ENCODE measurements at regions not wholly inside any gene's neighbourhood (a gene's known extent, or its start where the extent isn't known, plus 50 kb on each side); places are given as distances from the start of the nearest gene placed in this dataset.

DNA sequence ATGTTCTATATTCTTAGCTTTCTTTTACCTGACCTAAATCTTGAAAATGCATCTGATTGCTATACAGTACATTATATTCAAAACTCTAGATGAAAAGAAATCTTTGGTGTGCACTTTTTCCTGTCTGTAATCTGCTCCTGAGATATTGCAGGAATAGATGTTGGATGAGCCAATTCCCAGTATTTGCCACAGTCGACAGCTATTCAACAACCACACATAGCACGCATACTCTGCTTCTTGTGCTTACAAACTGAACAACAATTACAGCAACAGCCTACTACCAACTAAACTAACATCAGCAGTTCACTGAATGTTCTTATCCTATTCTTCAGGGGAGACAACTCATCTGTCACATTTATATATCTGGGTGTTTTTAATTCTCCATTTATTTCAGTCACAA is 573.9 kb upstream of the GRID2 start:
- TF ChIP-seq POLR2AphosphoS5 (IDR thresholded peaks at IDR 0.05; ENCODE audit: low read depth, low read length) (no peak), FOXP2 (optimal IDR thresholded peaks at IDR 0.05; ENCODE audit: borderline replicate concordance, extremely low read depth, extremely low read length, insufficient read depth) (no peak), SIN3A (IDR thresholded peaks at IDR 0.05; ENCODE audit: borderline replicate concordance, insufficient read depth, low read length) (no peak), TAF1 (IDR thresholded peaks at IDR 0.05; ENCODE audit: borderline replicate concordance, insufficient read depth, low read length) (no peak)
- TF ChIP-seq, protein P1, sequence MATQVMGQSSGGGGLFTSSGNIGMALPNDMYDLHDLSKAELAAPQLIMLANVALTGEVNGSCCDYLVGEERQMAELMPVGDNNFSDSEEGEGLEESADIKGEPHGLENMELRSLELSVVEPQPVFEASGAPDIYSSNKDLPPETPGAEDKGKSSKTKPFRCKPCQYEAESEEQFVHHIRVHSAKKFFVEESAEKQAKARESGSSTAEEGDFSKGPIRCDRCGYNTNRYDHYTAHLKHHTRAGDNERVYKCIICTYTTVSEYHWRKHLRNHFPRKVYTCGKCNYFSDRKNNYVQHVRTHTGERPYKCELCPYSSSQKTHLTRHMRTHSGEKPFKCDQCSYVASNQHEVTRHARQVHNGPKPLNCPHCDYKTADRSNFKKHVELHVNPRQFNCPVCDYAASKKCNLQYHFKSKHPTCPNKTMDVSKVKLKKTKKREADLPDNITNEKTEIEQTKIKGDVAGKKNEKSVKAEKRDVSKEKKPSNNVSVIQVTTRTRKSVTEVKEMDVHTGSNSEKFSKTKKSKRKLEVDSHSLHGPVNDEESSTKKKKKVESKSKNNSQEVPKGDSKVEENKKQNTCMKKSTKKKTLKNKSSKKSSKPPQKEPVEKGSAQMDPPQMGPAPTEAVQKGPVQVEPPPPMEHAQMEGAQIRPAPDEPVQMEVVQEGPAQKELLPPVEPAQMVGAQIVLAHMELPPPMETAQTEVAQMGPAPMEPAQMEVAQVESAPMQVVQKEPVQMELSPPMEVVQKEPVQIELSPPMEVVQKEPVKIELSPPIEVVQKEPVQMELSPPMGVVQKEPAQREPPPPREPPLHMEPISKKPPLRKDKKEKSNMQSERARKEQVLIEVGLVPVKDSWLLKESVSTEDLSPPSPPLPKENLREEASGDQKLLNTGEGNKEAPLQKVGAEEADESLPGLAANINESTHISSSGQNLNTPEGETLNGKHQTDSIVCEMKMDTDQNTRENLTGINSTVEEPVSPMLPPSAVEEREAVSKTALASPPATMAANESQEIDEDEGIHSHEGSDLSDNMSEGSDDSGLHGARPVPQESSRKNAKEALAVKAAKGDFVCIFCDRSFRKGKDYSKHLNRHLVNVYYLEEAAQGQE (IDR thresholded peaks at IDR 0.05; ENCODE audit: insufficient read depth in 1 of 2, low read depth in 2 of 2, low read length in 2 of 2): no peak

DNA sequence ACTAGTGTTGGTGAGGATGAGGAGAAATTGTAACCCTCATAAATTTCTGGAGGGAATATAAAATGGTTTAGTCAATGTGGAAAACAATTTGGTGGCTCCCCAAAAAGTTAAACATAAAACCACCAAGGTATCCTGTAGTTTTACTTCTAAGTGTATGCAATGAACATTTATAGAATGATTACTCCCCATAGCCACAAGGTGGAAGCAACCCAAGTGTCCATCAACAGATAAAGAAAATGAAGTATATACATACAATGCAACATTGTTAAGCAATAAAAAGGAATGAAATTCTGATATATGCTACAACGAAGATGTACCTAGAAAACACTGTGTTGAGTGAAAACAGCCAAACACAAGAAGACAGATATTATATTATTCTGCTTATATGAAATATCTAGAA is 569.1 kb upstream of the GRID2 start:
- TF ChIP-seq, protein P1 (IDR thresholded peaks at IDR 0.05; ENCODE audit: insufficient read depth in 1 of 2, low read depth in 2 of 2, low read length in 2 of 2): no peak
- TF ChIP-seq SIN3A (IDR thresholded peaks at IDR 0.05; ENCODE audit: borderline replicate concordance, insufficient read depth, low read length): no peak
- TF ChIP-seq FOXP2 (optimal IDR thresholded peaks at IDR 0.05; ENCODE audit: borderline replicate concordance, extremely low read depth, extremely low read length, insufficient read depth): no peak
- no peak for TF ChIP-seq POLR2AphosphoS5 (IDR thresholded peaks at IDR 0.05; ENCODE audit: low read depth, low read length)
- TF ChIP-seq TAF1 (IDR thresholded peaks at IDR 0.05; ENCODE audit: borderline replicate concordance, insufficient read depth, low read length): no peak

DNA sequence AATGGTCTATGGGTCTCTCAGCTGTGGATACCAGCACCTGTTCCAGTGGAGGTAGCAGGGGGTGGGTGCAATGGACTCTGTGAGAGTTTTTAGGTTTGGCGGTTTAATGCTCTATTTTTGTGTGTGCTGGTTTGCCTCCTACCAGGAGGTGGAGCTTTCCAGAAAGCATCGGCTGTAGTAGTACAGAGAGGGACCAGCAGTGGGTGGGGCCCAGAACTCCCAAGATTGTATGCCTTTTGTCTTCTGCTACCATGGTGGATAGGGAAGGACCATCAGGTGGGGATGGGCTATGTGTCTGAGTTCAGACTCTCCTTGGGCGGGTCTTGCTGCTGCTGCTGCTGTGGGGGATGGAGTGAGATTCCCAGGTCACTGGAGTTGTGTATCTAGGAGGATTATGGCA is 557.2 kb upstream of the GRID2 start:
- TF ChIP-seq FOXP2 (optimal IDR thresholded peaks at IDR 0.05; ENCODE audit: borderline replicate concordance, extremely low read depth, extremely low read length, insufficient read depth): no peak
- no peak for TF ChIP-seq POLR2AphosphoS5 (IDR thresholded peaks at IDR 0.05; ENCODE audit: low read depth, low read length)
- no peak for TF ChIP-seq TAF1 (IDR thresholded peaks at IDR 0.05; ENCODE audit: borderline replicate concordance, insufficient read depth, low read length)
- TF ChIP-seq, protein P1 (IDR thresholded peaks at IDR 0.05; ENCODE audit: insufficient read depth in 1 of 2, low read depth in 2 of 2, low read length in 2 of 2): no peak
- no peak for TF ChIP-seq SIN3A (IDR thresholded peaks at IDR 0.05; ENCODE audit: borderline replicate concordance, insufficient read depth, low read length)

DNA sequence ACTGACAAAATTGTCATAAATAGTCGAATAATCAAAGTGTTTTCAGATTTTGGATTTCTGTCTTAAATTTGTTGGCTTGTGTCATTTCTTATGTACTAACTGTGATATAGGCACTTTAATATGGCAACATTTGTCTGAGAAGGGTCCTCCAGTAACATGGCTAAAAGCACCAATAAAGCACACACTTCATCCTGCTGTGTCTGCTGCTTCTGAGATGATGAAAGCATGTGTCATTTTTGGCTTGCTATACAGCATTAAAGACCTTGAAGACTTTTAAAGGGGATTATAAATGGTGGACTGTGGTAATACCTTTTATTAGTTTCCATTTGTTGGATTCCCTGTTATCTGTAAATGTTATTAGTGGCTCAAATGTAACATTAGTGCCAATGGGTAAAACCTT is 551.8 kb upstream of the GRID2 start:
- TF ChIP-seq, protein P1 (IDR thresholded peaks at IDR 0.05; ENCODE audit: insufficient read depth in 1 of 2, low read depth in 2 of 2, low read length in 2 of 2): no peak
- TF ChIP-seq POLR2AphosphoS5 (IDR thresholded peaks at IDR 0.05; ENCODE audit: low read depth, low read length): no peak
- TF ChIP-seq TAF1 (IDR thresholded peaks at IDR 0.05; ENCODE audit: borderline replicate concordance, insufficient read depth, low read length): no peak
- TF ChIP-seq SIN3A (IDR thresholded peaks at IDR 0.05; ENCODE audit: borderline replicate concordance, insufficient read depth, low read length): no peak
- no peak for TF ChIP-seq FOXP2 (optimal IDR thresholded peaks at IDR 0.05; ENCODE audit: borderline replicate concordance, extremely low read depth, extremely low read length, insufficient read depth)

DNA sequence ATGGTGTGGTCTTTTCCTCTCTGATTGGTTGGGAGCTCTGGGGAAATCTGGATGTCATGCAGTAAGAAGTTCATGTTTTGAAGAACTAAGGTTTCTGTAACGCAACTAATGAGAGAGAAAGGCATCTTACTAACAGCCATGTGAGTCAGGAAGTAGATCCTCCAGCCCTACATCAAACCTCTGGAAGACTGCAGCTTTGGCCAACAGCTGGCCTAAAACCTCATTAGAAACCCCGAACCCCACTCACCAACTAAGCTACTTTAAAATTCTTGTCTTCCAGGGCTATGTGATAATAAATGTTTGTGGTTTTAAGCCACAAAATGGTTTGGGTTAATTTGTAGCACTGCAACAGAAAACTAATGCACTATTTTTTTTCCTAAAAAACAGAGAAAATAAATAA is 549.0 kb upstream of the GRID2 start:
- TF ChIP-seq TAF1 (IDR thresholded peaks at IDR 0.05; ENCODE audit: borderline replicate concordance, insufficient read depth, low read length): no peak
- TF ChIP-seq, protein P1 (IDR thresholded peaks at IDR 0.05; ENCODE audit: insufficient read depth in 1 of 2, low read depth in 2 of 2, low read length in 2 of 2): no peak
- no peak for TF ChIP-seq SIN3A (IDR thresholded peaks at IDR 0.05; ENCODE audit: borderline replicate concordance, insufficient read depth, low read length)
